SK-N-SH (cell line): ENCODE measurements at regions not wholly inside any gene's neighbourhood (a gene's known extent, or its start where the extent isn't known, plus 50 kb on each side); places are given as distances from the start of the nearest gene placed in this dataset.

Experiments used
- CTCF ChIA-PET: fragments of 300-600, 350-600 bp; formaldehyde crosslinking; extraction: SDS; loops from one replicate; lab custom pipeline; 2021; lab: Yijun Ruan, JAX
- POLR2A ChIA-PET: fragments of 350-600 bp; sonication (Branson Sonifier 250); formaldehyde crosslinking; extraction: SDS; loops from one replicate; lab custom pipeline; 2020; ENCODE audit warnings: antibody characterized with exemption, inconsistent platforms; lab: Yijun Ruan, JAX
- DNase-seq: peaks from one replicate; pipeline ENCODE4 v3.0.0; 2012
- H2AFZ ChIP-seq: fragments of 200-600 bp; sonication (generic); 2 replicates; pipeline ENCODE4 v1.8.1; 2016; ENCODE audit warnings: antibody characterized with exemption, mild to moderate bottlenecking, low read depth
- H3F3A ChIP-seq: fragments of 200-600 bp; sonication (generic); replicated peaks from 2 replicates; pipeline ENCODE3; 2016; ENCODE audit warnings: antibody characterized with exemption, mild to moderate bottlenecking; ENCODE audit not compliant: insufficient read depth
- H3K27ac ChIP-seq, 2 experiments: fragments of 200-500 bp in 1 of 2; fragments of 200-600 bp in 1 of 2; sonication (Bioruptor generic) in 1 of 2; sonication (generic), shearing (Covaris generic) in 1 of 2; 2 replicates each; pipeline versions ENCODE4 v1.5.1 to v1.6.1; 2014 to 2016; ENCODE audit warnings: low read depth in 2 of 2, inconsistent platforms in 1 of 2, low read length in 1 of 2, mild to moderate bottlenecking in 1 of 2, mixed read lengths in 1 of 2
- H3K27me3 ChIP-seq: fragments of 200-600 bp; sonication (generic), shearing (Covaris generic); 2 replicates; pipeline ENCODE4 v1.6.1; 2016; ENCODE audit warnings: mixed run types; ENCODE audit not compliant: insufficient read depth
- H3K36me3 ChIP-seq, 2 experiments: fragments of 200-500 bp in 1 of 2; fragments of 200-600 bp in 1 of 2; sonication (Bioruptor generic) in 1 of 2; sonication (generic) in 1 of 2; replicated peaks in 1 of 2; 2 replicates each; pipeline versions ENCODE3 to v1.5.1; 2014 to 2016; ENCODE audit warnings: low read length in 1 of 2, mild to moderate bottlenecking in 1 of 2; ENCODE audit not compliant: insufficient read depth in 2 of 2, control insufficient read depth in 1 of 2
- H3K4me1 ChIP-seq, 2 experiments: fragments of 200-500 bp in 1 of 2; fragments of 200-600 bp in 1 of 2; sonication (Bioruptor generic) in 1 of 2; sonication (generic), shearing (Covaris generic) in 1 of 2; 2 replicates each; pipeline versions ENCODE4 v1.5.1 to v1.6.1; 2014 to 2016; ENCODE audit warnings: low read depth in 1 of 2, low read length in 1 of 2, mixed run types in 1 of 2; ENCODE audit not compliant: insufficient read depth in 2 of 2, control insufficient read depth in 1 of 2
- H3K4me2 ChIP-seq: fragments of 200-600 bp; sonication (generic), shearing (Covaris generic); 2 replicates; pipeline ENCODE4 v1.6.1; 2017; ENCODE audit warnings: mixed run types
- H3K4me3 ChIP-seq, 2 experiments: fragments of 200-500 bp in 1 of 2; fragments of 200-600 bp in 1 of 2; sonication (Bioruptor generic) in 1 of 2; sonication (generic), shearing (Covaris generic) in 1 of 2; 2 replicates each; pipeline versions ENCODE4 v1.5.1 to v1.8.1; 2014 to 2016; ENCODE audit warnings: low read depth in 2 of 2, inconsistent platforms in 1 of 2, low read length in 1 of 2, mild to moderate bottlenecking in 1 of 2, mixed read lengths in 1 of 2, moderate library complexity in 1 of 2
- H3K79me2 ChIP-seq: fragments of 200-600 bp; sonication (generic); 2 replicates; pipeline ENCODE4 v1.8.1; 2017; ENCODE audit warnings: mild to moderate bottlenecking; ENCODE audit not compliant: insufficient read depth
- H3K9ac ChIP-seq: fragments of 200-600 bp; sonication (generic); 2 replicates; pipeline ENCODE4 v1.6.1; 2017; ENCODE audit warnings: mixed run types
- H3K9me2 ChIP-seq: fragments of 200-600 bp; sonication (generic); 2 replicates; pipeline ENCODE4 v1.6.1; 2017; ENCODE audit warnings: mixed run types
- H3K9me3 ChIP-seq: fragments of 200-600 bp; sonication (generic); 2 replicates; pipeline ENCODE4 v1.6.1; 2017; ENCODE audit warnings: mixed run types, mild to moderate bottlenecking, moderate library complexity
- H4K20me1 ChIP-seq: fragments of 200-600 bp; sonication (generic); 2 replicates; pipeline ENCODE4 v1.6.1; 2017; ENCODE audit warnings: mild to moderate bottlenecking, mixed run types; ENCODE audit not compliant: insufficient read depth
- CHD2 ChIP-seq: fragments of 150-350 bp; IDR thresholded peaks from 2 replicates; pipeline ENCODE4 v1.6.1; 2018; ENCODE audit warnings: low read length; ENCODE audit not compliant: partially characterized antibody
- ELF1 ChIP-seq: IDR thresholded peaks from 2 replicates; pipeline ENCODE4 v1.4.0; 2012
- EZH2phosphoT487 ChIP-seq: fragments of 200-600 bp; sonication (generic); IDR thresholded peaks from 2 replicates; pipeline ENCODE4 v1.6.1; 2017; ENCODE audit warnings: low read depth, mixed run types, mild to moderate bottlenecking, antibody characterized with exemption, moderate library complexity, borderline replicate concordance
- FOXJ3 ChIP-seq: sonication (generic); formaldehyde crosslinking; IDR thresholded peaks from 2 replicates; pipeline ENCODE4 v1.5.1; 2020; ENCODE audit warnings: mild to moderate bottlenecking, missing genetic modification reagents
- FOXM1 ChIP-seq: IDR thresholded peaks from 2 replicates; pipeline ENCODE4 v1.4.0; 2012; ENCODE audit warnings: low read depth, mild to moderate bottlenecking
- GABPA ChIP-seq: IDR thresholded peaks from 2 replicates; pipeline ENCODE4 v1.4.0; 2012; ENCODE audit warnings: low read depth, mild to moderate bottlenecking
- JUND ChIP-seq: IDR thresholded peaks from 2 replicates; pipeline ENCODE4 v1.4.0; 2012
- MAX ChIP-seq: IDR thresholded peaks from 2 replicates; pipeline ENCODE4 v1.4.0; 2012; ENCODE audit warnings: low read depth
- MXI1 ChIP-seq: IDR thresholded peaks from 2 replicates; pipeline ENCODE4 v1.6.1; 2012; ENCODE audit warnings: mild to moderate bottlenecking, low read depth, low read length, improper control_type of control experiment
- NFIC ChIP-seq: IDR thresholded peaks from 2 replicates; pipeline ENCODE4 v1.4.0; 2012; ENCODE audit warnings: borderline replicate concordance
- PBX3 ChIP-seq: IDR thresholded peaks from 2 replicates; pipeline ENCODE4; 2012
- POLR2AphosphoS5 ChIP-seq: IDR thresholded peaks from 2 replicates; pipeline ENCODE4 v1.6.1; 2012; ENCODE audit warnings: low read depth, low read length
- RAD21 ChIP-seq: IDR thresholded peaks from 2 replicates; pipeline ENCODE4 v1.6.1; 2012; ENCODE audit warnings: mild to moderate bottlenecking, low read length
- RCOR1 ChIP-seq: fragments of 150-350 bp; IDR thresholded peaks from 2 replicates; pipeline ENCODE4 v1.6.1; 2017; ENCODE audit warnings: antibody characterized with exemption, low read length
- RFX5 ChIP-seq: IDR thresholded peaks from 2 replicates; pipeline ENCODE4 v1.6.1; 2012; ENCODE audit warnings: mild to moderate bottlenecking, improper control_type of control experiment, low read length
- SIN3A ChIP-seq: IDR thresholded peaks from 2 replicates; pipeline ENCODE4 v1.6.1; 2012; ENCODE audit warnings: low read depth, mild to moderate bottlenecking, low read length, moderate library complexity, borderline replicate concordance
- SMC3 ChIP-seq: IDR thresholded peaks from 2 replicates; pipeline ENCODE4 v1.6.1; 2012; ENCODE audit warnings: low read depth, low read length, improper control_type of control experiment
- TEAD4 ChIP-seq: IDR thresholded peaks from 2 replicates; pipeline ENCODE4 v1.4.0; 2012; ENCODE audit warnings: mild to moderate bottlenecking, borderline replicate concordance; ENCODE audit not compliant: insufficient read depth
- USF1 ChIP-seq: IDR thresholded peaks from 2 replicates; pipeline ENCODE4 v1.4.0; 2012; ENCODE audit warnings: low read depth, borderline replicate concordance
- USF2 ChIP-seq: fragments of 150-350 bp; IDR thresholded peaks from 2 replicates; pipeline ENCODE4 v1.6.1; 2017; ENCODE audit warnings: antibody characterized with exemption, low read length, low read depth, borderline replicate concordance
- WGBS: methylation state at CpG from one replicate; pipeline ENCODE4 v1.1.6; 2017; ENCODE audit warnings: low lambda C conversion rate; 5-methylcytosine and 5-hydroxymethylcytosine counted together

DNA sequence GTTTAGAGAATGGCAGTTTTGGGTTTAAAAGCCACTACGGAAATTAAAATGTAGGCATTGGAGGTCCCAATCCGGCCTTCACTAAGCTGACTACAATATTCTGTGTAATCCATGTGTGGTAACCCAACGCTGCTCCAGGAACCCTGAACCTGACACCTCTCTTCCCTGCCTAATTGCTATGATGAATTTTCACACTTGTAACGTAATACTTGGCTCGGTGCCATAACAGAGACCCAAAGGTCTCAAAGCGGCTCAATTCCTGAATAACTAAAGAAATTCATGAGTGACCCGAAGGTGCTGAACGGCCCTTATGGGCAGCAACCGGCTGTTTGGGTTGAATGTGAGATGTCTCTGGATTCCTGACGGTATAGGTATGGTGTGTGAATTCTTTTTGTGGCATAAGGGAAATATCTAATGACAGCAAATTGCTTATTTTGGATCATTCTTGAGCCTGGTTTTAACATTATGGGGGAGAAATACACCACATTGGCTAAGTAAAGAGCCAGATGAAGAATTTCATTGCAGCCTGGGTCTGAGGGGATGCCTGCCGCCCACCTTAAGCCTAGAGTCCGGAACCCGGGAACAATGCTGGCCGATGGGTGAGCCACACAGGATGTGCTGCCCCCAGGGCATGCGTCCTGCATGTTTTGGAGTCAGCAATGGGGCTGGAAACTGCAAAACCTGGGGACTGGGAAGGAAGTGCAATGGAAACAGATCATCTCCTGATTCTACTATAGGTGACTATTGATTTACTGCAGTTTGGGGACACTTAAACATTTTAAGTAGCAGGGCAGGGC lies 69.7 kb upstream of the FZD8 start:
- H3F3A ChIP-seq, result no peaks in the 10 kb centered on the region
- H3K27me3 ChIP-seq, result no peaks in the 10 kb centered on the region
- H3K27ac ChIP-seq, result no peak overlapping the region
- H3K4me1 ChIP-seq, result no peaks in the 10 kb centered on the region
- no peak overlapping the region for H3K4me3 ChIP-seq
- H3K36me3 ChIP-seq, result no peaks in the 10 kb centered on the region
- TF ChIP-seq FOXJ3 (CRISPR knock-in tag), result no peak
- TF ChIP-seq SIN3A, result no peak
- TF ChIP-seq USF1, result no peak
- no peak for TF ChIP-seq GABPA
- TF ChIP-seq RFX5, result no peak
- TF ChIP-seq POLR2AphosphoS5, result no peak
- no peak for TF ChIP-seq RCOR1
- TF ChIP-seq RAD21, result no peak
- TF ChIP-seq JUND, result no peak
- no peak for TF ChIP-seq USF2
- no peak for TF ChIP-seq SMC3
- no peak for TF ChIP-seq ELF1
- no peak for TF ChIP-seq EZH2phosphoT487
- no peak for TF ChIP-seq NFIC
- no peak for TF ChIP-seq MXI1
- no peak for TF ChIP-seq MAX
- no peak for TF ChIP-seq FOXM1
- no peak for TF ChIP-seq PBX3
- TF ChIP-seq TEAD4, result no peak
- TF ChIP-seq CHD2, result no peak
- TF ChIP-seq, all 33 proteins: peak for 0
- Histone ChIP-seq H3K79me2 (no peaks in the 10 kb centered on the region), H3K9ac (no peak overlapping the region), H3K9me2 (no peaks in the 10 kb centered on the region), H2AFZ (no peak overlapping the region), H3K4me2 (no peak overlapping the region), H3K9me3 (no peaks in the 10 kb centered on the region), H4K20me1 (no peaks in the 10 kb centered on the region)
- POLR2A ChIA-PET, result no interaction called here
- DNase-seq, result no peak
- 47% methylated on average over 15 of the region's 15 CpGs for WGBS
- CTCF ChIA-PET, result no interaction called here
